Epithelial cell of esophagus (primary cell): ENCODE measurements at regions not wholly inside any gene's neighbourhood (a gene's known extent, or its start where the extent isn't known, plus 50 kb on each side); places are given as distances from the start of the nearest gene placed in this dataset.

Experiments
- DNase-seq: peaks from one replicate; pipeline ENCODE4 v3.0.0; 2010; ENCODE audit warnings: low read depth
- H3K4me3 ChIP-seq: 2 replicates; pipeline ENCODE4 v1.5.1; 2011; ENCODE audit warnings: mild to moderate bottlenecking, low read length, control low read depth
- CTCF ChIP-seq: IDR thresholded peaks from 2 replicates; pipeline ENCODE4 v1.5.1; 2011; ENCODE audit warnings: low read depth, mild to moderate bottlenecking, low read length, control low read depth, inconsistent platforms; ENCODE audit not compliant: insufficient read depth; ENCODE audit errors: missing control alignments

- TF ChIP-seq CTCF, result no peak
- DNase-seq, result no peak
- no peak overlapping the region for H3K4me3 ChIP-seq
Observed at GRCh38 chr10:47099474-47099873, 188.2 kb downstream of the PTPN20 start.

GRCh38 chr10:47101196-47101595 is 190.0 kb downstream of the PTPN20 start:
- no peak for TF ChIP-seq CTCF
- H3K4me3 ChIP-seq, result no peak overlapping the region
- no peak for DNase-seq

GRCh38 chr10:47101807-47102206 is 190.6 kb downstream of the PTPN20 start:
- no peak overlapping the region for H3K4me3 ChIP-seq
- no peak for TF ChIP-seq CTCF
- no peak for DNase-seq

- no peak for TF ChIP-seq CTCF
- H3K4me3 ChIP-seq, result no peak overlapping the region
- no peak for DNase-seq
Observed at GRCh38 chr10:47104151-47104605, 192.9 kb downstream of the PTPN20 start.

- H3K4me3 ChIP-seq, result no peak overlapping the region
- no peak for TF ChIP-seq CTCF
- no peak for DNase-seq
Observed at GRCh38 chr10:47104786-47105385, 193.7 kb downstream of the PTPN20 start.

- no peak overlapping the region for H3K4me3 ChIP-seq
- DNase-seq, result no peak
- no peak for TF ChIP-seq CTCF
Observed at GRCh38 chr10:47107007-47107747, 192.8 kb upstream of the GDF10 start.
